Naive B cell (primary cell): ENCODE measurements at regions not wholly inside any gene's neighbourhood (a gene's known extent, or its start where the extent isn't known, plus 50 kb on each side); places are given as distances from the start of the nearest gene placed in this dataset.

Experiments
- ATAC-seq, 2 donors: fragments of 150-1000 bp; cut with Tn5 transposase; 2 replicates each; pipeline ENCODE4 v1.10.0; 2021; ENCODE audit warnings: low read depth in 2 of 2, mild to moderate bottlenecking in 2 of 2, moderate library complexity in 2 of 2
- DNase-seq: peaks from one replicate; pipeline ENCODE4 v3.0.0; 2022
- H3K27ac Mint-ChIP-seq, 6 donors: one replicate each; pipeline ENCODE4 v1.8.0; 2020 to 2022; ENCODE audit warnings: mild to moderate bottlenecking in 6 of 6, mixed read lengths in 6 of 6, moderate library complexity in 5 of 6, inconsistent platforms in 2 of 6
- H3K27me3 Mint-ChIP-seq, 3 donors: one replicate each; pipeline ENCODE4 v1.8.0; 2021 to 2022; ENCODE audit warnings: mixed read lengths in 3 of 3, mild to moderate bottlenecking in 1 of 3
- H3K36me3 Mint-ChIP-seq, 2 donors: one replicate each; pipeline ENCODE4 v1.8.0; 2020 to 2022; ENCODE audit warnings: mixed read lengths in 2 of 2, inconsistent platforms in 1 of 2, mild to moderate bottlenecking in 1 of 2
- H3K4me1 Mint-ChIP-seq, 3 donors: one replicate each; pipeline ENCODE4 v1.8.0; 2020 to 2022; ENCODE audit warnings: mixed read lengths in 3 of 3, inconsistent platforms in 1 of 3, mild to moderate bottlenecking in 1 of 3, moderate library complexity in 1 of 3
- H3K4me3 Mint-ChIP-seq, 8 donors: one replicate each; pipeline ENCODE4 v1.8.0; 2020 to 2022; ENCODE audit warnings: mild to moderate bottlenecking in 8 of 8, mixed read lengths in 8 of 8, moderate library complexity in 8 of 8, inconsistent platforms in 2 of 8
- H3K9me3 Mint-ChIP-seq, 7 donors: one replicate each; pipeline ENCODE4 v1.8.0; 2020 to 2022; ENCODE audit warnings: mixed read lengths in 7 of 7, mild to moderate bottlenecking in 5 of 7, inconsistent platforms in 2 of 7, moderate library complexity in 1 of 7

DNA sequence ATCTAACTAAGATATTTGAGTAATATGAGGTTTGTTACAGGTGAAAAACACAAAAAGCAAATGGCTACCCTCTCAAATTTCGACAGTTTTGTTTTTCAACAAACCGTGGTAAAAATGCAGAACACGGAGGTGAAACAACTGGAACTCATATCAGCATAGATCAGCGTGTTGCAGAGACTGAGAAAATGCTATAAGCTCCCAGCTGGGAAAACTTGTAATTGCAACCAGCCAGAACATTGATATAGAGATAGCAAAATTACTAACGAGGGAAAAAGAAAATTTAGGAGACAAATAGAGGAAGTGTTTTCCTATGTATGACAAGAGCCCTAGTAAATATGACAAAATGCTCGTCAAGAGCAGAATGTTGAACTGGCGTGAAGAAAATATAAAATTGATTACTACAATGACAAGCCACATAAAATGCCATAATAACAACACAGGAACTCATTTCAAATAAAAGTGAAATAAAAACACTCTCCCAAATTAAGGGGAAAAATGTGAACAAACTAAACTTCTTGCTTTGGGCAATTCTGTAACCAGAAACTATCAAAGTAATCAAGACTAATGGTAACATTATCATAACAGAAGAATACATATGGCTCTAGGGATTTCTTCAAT is 1989.8 kb downstream of the EFNA5 start:
- Mint-ChIP-seq H3K36me3 (no peaks in the 10 kb centered on the region), H3K27ac (no peak overlapping the region), H3K4me3 (no peak overlapping the region), H3K4me1 (no peaks in the 10 kb centered on the region), H3K27me3 (no peaks in the 10 kb centered on the region), H3K9me3 (peaks cover 0 to 9% (median 0%) of the 10 kb centered on the region in 7 donors)
- no peak for ATAC-seq
- no peak for DNase-seq

- Mint-ChIP-seq H3K27me3 (no peaks in the 10 kb centered on the region), H3K4me3 (no peak overlapping the region), H3K4me1 (no peaks in the 10 kb centered on the region), H3K27ac (no peak overlapping the region), H3K36me3 (no peaks in the 10 kb centered on the region), H3K9me3 (peaks cover 0 to 4% (median 1%) of the 10 kb centered on the region in 7 donors)
- ATAC-seq, result no peak
- no peak for DNase-seq
These were observed 1993.4 kb downstream of the EFNA5 start for GRCh38 chr5:105677291-105677690.

- Mint-ChIP-seq H3K27ac (no peak overlapping the region), H3K4me3 (no peak overlapping the region), H3K27me3 (no peaks in the 10 kb centered on the region), H3K9me3 (peaks cover 0 to 23% (median 6%) of the 10 kb centered on the region in 7 donors), H3K36me3 (no peaks in the 10 kb centered on the region), H3K4me1 (no peaks in the 10 kb centered on the region)
- ATAC-seq (no peak), DNase-seq (no peak)
These were observed 2000.1 kb downstream of the EFNA5 start for GRCh38 chr5:105670596-105670995.

DNA sequence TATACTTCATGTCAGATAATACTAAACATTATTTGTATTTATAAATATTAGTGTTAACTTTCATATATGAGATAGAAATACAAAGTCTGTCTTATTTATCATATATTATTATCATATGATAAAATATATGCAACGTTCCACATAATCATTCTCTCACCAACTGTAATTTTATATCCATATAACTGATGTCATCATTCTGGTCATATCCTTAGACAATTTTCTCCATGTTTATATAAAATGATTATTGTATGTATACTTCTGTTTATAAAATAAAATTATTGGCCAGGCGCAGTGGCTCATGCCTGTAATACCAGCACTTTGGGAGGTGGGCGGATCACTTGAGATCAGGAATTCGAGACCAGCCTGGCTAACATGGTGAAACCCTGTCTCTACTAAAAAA is 2007.1 kb downstream of the EFNA5 start:
- DNase-seq, result no peak
- no peaks in the 10 kb centered on the region for H3K27me3 Mint-ChIP-seq
- no peaks in the 10 kb centered on the region for H3K36me3 Mint-ChIP-seq
- no peaks in the 10 kb centered on the region for H3K4me1 Mint-ChIP-seq
- no peak for ATAC-seq
- H3K4me3 Mint-ChIP-seq, result no peak overlapping the region
- no peak overlapping the region for H3K27ac Mint-ChIP-seq
- H3K9me3 Mint-ChIP-seq, result peaks cover 0 to 8% (median 6%) of the 10 kb centered on the region in 7 donors

GRCh38 chr5:105659396-105659795 is 2011.3 kb downstream of the EFNA5 start:
- ATAC-seq (no peak), DNase-seq (no peak)
- Mint-ChIP-seq H3K27ac (no peak overlapping the region), H3K36me3 (no peaks in the 10 kb centered on the region), H3K4me3 (no peak overlapping the region), H3K9me3 (peaks cover 0 to 3% (median 0%) of the 10 kb centered on the region in 7 donors), H3K27me3 (no peaks in the 10 kb centered on the region), H3K4me1 (no peaks in the 10 kb centered on the region)

DNA sequence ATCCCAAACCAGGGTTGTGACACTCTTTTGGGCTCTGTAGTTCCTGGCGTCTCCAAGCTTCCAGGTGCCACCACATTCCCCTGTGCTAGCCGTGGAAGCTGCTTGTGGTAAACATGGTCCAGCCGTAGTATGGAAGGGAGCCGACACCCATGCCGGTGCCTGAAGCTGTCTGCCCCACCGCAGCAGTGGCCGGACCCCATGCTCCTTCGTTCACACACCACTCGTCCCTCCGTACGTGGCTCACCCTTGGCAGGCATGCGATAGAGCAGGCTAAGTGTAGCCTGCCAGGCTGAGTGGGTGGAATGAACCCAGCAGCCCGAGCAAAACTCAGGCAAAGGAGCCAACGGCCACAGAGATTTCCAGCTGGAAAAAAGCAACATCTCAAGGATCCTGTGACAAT is 2030.4 kb downstream of the EFNA5 start:
- H3K4me1 Mint-ChIP-seq, result no peaks in the 10 kb centered on the region
- no peak overlapping the region for H3K4me3 Mint-ChIP-seq
- H3K27ac Mint-ChIP-seq, result no peak overlapping the region
- ATAC-seq, result no peak
- no peak for DNase-seq
- no peaks in the 10 kb centered on the region for H3K27me3 Mint-ChIP-seq
- no peaks in the 10 kb centered on the region for H3K36me3 Mint-ChIP-seq
- peaks cover 0 to 12% (median 5%) of the 10 kb centered on the region in 7 donors for H3K9me3 Mint-ChIP-seq

DNA sequence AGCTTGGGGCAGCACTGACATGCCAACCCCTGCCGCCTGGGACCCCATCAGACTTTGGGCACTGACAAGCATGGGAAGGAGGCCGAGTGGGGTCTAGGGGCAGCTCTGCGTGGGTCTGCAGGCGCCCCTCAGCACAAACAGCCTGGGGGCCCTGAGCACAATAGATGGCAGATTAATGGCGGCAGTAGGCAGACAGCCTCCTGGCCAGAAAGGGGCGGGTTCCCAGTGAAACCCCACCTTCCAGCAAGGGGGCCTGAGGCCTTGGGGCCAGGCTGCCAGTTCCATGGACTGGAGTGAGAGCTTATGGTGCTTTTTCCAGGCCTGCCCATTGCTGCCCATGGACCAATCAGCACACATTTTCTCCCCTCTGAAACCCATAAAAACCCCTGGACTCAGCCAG is 2031.2 kb downstream of the EFNA5 start:
- DNase-seq (no peak), ATAC-seq (no peak)
- Mint-ChIP-seq H3K9me3 (peaks cover 0 to 7% (median 5%) of the 10 kb centered on the region in 7 donors), H3K4me3 (no peak overlapping the region), H3K4me1 (no peaks in the 10 kb centered on the region), H3K27me3 (no peaks in the 10 kb centered on the region), H3K36me3 (no peaks in the 10 kb centered on the region), H3K27ac (no peak overlapping the region)

DNA sequence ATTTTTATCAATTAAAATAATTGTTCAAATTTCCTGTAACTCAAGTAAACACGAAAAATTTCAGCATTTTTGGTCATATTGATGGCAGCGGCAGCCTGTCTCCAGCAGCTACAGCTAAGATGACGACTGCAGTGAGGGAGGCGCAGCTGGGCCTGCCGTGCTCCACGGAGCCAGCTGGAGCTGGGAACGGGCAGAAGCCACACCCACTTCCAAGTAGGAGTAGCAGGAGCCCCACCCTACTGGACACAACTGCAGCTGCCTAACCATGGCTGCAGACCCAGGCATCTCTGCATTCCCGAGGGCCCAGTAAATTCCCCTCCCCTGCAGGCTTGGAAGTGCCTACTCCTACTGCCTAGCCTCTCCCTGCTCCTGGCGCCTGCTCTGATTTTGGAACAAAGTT is 2031.7 kb downstream of the EFNA5 start:
- no peaks in the 10 kb centered on the region for H3K27me3 Mint-ChIP-seq
- DNase-seq (no peak), ATAC-seq (no peak)
- no peak overlapping the region for H3K4me3 Mint-ChIP-seq
- no peak overlapping the region for H3K27ac Mint-ChIP-seq
- H3K9me3 Mint-ChIP-seq, result peaks cover 0 to 5% (median 5%) of the 10 kb centered on the region in 7 donors
- no peaks in the 10 kb centered on the region for H3K36me3 Mint-ChIP-seq
- no peaks in the 10 kb centered on the region for H3K4me1 Mint-ChIP-seq

GRCh38 chr5:105638437-105638836 is 2032.3 kb downstream of the EFNA5 start:
- H3K27ac Mint-ChIP-seq, result no peak overlapping the region
- no peaks in the 10 kb centered on the region for H3K4me1 Mint-ChIP-seq
- no peak overlapping the region for H3K4me3 Mint-ChIP-seq
- no peaks in the 10 kb centered on the region for H3K27me3 Mint-ChIP-seq
- H3K36me3 Mint-ChIP-seq, result no peaks in the 10 kb centered on the region
- ATAC-seq, result no peak
- no peak for DNase-seq
- peaks cover 0 to 5% (median 5%) of the 10 kb centered on the region in 7 donors for H3K9me3 Mint-ChIP-seq

GRCh38 chr5:105632043-105632442 is 2038.7 kb downstream of the EFNA5 start:
- no peaks in the 10 kb centered on the region for H3K4me1 Mint-ChIP-seq
- no peak overlapping the region for H3K4me3 Mint-ChIP-seq
- H3K9me3 Mint-ChIP-seq, result peaks cover 0 to 9% (median 3%) of the 10 kb centered on the region in 7 donors
- H3K27ac Mint-ChIP-seq, result no peak overlapping the region
- DNase-seq (no peak), ATAC-seq (no peak)
- no peaks in the 10 kb centered on the region for H3K27me3 Mint-ChIP-seq
- H3K36me3 Mint-ChIP-seq, result no peaks in the 10 kb centered on the region

GRCh38 chr5:105630803-105631202 is 2039.9 kb downstream of the EFNA5 start:
- Mint-ChIP-seq H3K27ac (peak overlapping the region in 1 of 6 donors; percentile 63), H3K36me3 (no peaks in the 10 kb centered on the region), H3K9me3 (peaks cover 0 to 7% (median 2%) of the 10 kb centered on the region in 7 donors), H3K27me3 (no peaks in the 10 kb centered on the region), H3K4me1 (no peaks in the 10 kb centered on the region), H3K4me3 (no peak overlapping the region)
- DNase-seq, result no peak
- no peak for ATAC-seq

- no peaks in the 10 kb centered on the region for H3K36me3 Mint-ChIP-seq
- DNase-seq, result no peak
These were observed 2051.0 kb downstream of the EFNA5 start for GRCh38 chr5:105619725-105620124.

DNA sequence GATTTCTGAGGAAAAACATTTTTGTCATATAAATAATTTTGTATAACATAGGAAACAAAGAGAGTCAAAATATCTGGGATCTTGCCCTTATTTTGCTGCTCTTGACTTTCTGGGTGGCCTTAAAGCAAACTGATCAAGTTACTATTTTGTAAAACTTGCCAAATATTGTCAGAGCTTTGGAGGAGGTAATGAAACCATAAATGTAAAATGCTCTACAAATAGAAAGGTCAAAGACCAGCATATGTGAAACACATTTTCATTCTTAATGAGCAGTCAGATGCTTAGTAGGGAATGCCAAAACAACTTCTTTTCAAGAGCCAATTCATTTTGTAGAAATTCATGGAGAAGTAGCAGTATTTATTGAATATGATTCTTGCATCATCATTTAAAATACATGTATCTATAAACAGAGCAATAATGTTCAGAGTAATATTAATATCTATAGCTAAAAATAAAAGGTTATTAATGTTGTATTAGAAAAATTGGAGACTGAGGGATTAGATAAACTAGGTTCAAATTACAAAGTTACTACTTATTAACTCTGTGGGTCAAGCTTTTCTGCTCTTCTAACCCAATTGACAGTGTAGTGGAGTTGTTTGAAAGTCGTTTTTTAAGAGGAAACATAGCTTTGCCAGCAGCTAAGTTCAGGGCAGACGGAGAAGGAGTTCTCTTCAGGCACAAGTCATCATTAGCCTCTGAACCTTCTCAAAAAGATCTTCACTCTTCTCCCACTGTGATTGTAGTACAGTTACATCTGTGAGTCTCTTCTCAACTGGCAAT is 2053.1 kb downstream of the EFNA5 start:
- Mint-ChIP-seq H3K27me3 (no peaks in the 10 kb centered on the region), H3K36me3 (no peaks in the 10 kb centered on the region), H3K9me3 (peaks cover 0 to 2% (median 0%) of the 10 kb centered on the region in 7 donors), H3K27ac (no peak overlapping the region), H3K4me1 (no peaks in the 10 kb centered on the region), H3K4me3 (no peak overlapping the region)
- ATAC-seq, result no peak
- no peak for DNase-seq

More at GRCh38 chr5:105619725-105620124, 2051.0 kb downstream of the EFNA5 start:
- H3K9me3 Mint-ChIP-seq, result peaks cover 0 to 5% (median 1%) of the 10 kb centered on the region in 7 donors
- no peak overlapping the region for H3K4me3 Mint-ChIP-seq
- no peak overlapping the region for H3K27ac Mint-ChIP-seq
- H3K27me3 Mint-ChIP-seq, result no peaks in the 10 kb centered on the region
- no peak for ATAC-seq
- no peaks in the 10 kb centered on the region for H3K4me1 Mint-ChIP-seq

DNA sequence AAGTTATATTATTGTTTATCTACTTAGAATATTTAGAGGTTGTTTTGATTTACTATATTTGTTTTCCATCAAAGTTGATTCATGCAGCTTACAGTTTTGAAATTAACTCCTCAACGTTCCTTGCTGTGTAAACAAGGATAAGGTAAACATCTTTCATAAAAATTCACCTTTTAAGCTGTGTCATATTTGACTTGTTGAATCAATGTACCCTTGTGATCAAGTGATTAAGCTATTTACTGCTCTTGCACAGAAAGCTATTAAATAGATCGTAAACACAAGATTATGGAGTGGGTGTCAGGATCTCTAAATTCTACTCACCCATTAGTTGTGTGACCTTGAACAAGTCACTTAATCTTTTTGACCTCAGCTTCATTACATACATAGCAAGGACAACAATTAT is 2054.0 kb upstream of the NUDT12 start:
- no peak overlapping the region for H3K27ac Mint-ChIP-seq
- H3K27me3 Mint-ChIP-seq, result no peaks in the 10 kb centered on the region
- peaks cover 0 to 1% (median 0%) of the 10 kb centered on the region in 7 donors for H3K9me3 Mint-ChIP-seq
- H3K4me1 Mint-ChIP-seq, result no peaks in the 10 kb centered on the region
- no peak for DNase-seq
- H3K36me3 Mint-ChIP-seq, result no peaks in the 10 kb centered on the region
- no peak overlapping the region for H3K4me3 Mint-ChIP-seq
- ATAC-seq, result no peak
